Calu3 (cell line): ENCODE measurements at regions not wholly inside any gene's neighbourhood (a gene's known extent, or its start where the extent isn't known, plus 50 kb on each side); places are given as distances from the start of the nearest gene placed in this dataset.

ENCODE experiments used
- BruUV-seq: library from RNA; stranded (reverse); fragments of 400-500 nt; replicated peaks from 2 replicates; lab custom pipeline; 2021; lab: Mats Ljungman, UMichigan
- CTCF ChIA-PET: fragments of 300-600 bp; sonication (Branson Sonifier 250); formaldehyde crosslinking; loops from one replicate; lab custom pipeline; 2022; ENCODE audit warnings: antibody characterized with exemption; lab: Charles Lee
- DNase-seq: peaks from one replicate; pipeline ENCODE4 v3.0.0; 2022
- H3K27ac Mint-ChIP-seq: one replicate; pipeline ENCODE4 v1.8.0; 2022; ENCODE audit warnings: mixed read lengths; ENCODE audit not compliant: unreplicated experiment
- H3K27me3 Mint-ChIP-seq: one replicate; pipeline ENCODE4 v1.8.0; 2022; ENCODE audit warnings: mixed read lengths; ENCODE audit not compliant: unreplicated experiment
- H3K36me3 Mint-ChIP-seq: one replicate; pipeline ENCODE4 v1.8.0; 2022; ENCODE audit warnings: mild to moderate bottlenecking, moderate library complexity, mixed read lengths; ENCODE audit not compliant: insufficient read depth, unreplicated experiment
- H3K4me1 Mint-ChIP-seq: one replicate; pipeline ENCODE4 v1.8.0; 2022; ENCODE audit warnings: mild to moderate bottlenecking, low read depth, mixed read lengths; ENCODE audit not compliant: unreplicated experiment
- H3K4me3 Mint-ChIP-seq: one replicate; pipeline ENCODE4 v1.8.0; 2022; ENCODE audit warnings: mild to moderate bottlenecking, low read depth, moderate library complexity, mixed read lengths; ENCODE audit not compliant: unreplicated experiment
- H3K9me3 Mint-ChIP-seq: one replicate; pipeline ENCODE4 v1.8.0; 2022; ENCODE audit warnings: low read depth, mixed read lengths; ENCODE audit not compliant: unreplicated experiment
- CTCF ChIP-seq: fragments of 200-600 bp; IDR thresholded peaks from one replicate; pipeline ENCODE4 v1.8.0; 2022; ENCODE audit warnings: antibody characterized with exemption; ENCODE audit not compliant: unreplicated experiment
- intact Hi-C: fragments of 100-400 bp; cut with micrococcal nuclease; formaldehyde crosslinking; loops from one replicate; pipeline ENCODE4 v1.10.0; 2022; ENCODE audit not compliant: unreplicated experiment

- no peaks in the 10 kb centered on the region for H3K9me3 Mint-ChIP-seq
- no peak overlapping the region for H3K4me3 Mint-ChIP-seq
- TF ChIP-seq CTCF, result no peak
- H3K27ac Mint-ChIP-seq, result no peak overlapping the region
- CTCF ChIA-PET, result interaction anchor here (0.7 kb wide), 1 partner anchor 534 kb away, joined by 5 read pairs; no protein-coding TSS in a partner anchor
- no peaks in the 10 kb centered on the region for H3K36me3 Mint-ChIP-seq
- no peaks in the 10 kb centered on the region for H3K27me3 Mint-ChIP-seq
- no TSS peak for BruUV-seq
- intact Hi-C loops, result no loop called here
- no peak for DNase-seq
- peaks cover 8% of the 10 kb centered on the region for H3K4me1 Mint-ChIP-seq
Measured at GRCh38 chr2:180907731-180908130, 72.7 kb upstream of the UBE2E3 start.

GRCh38 chr2:180905461-180905860 lies 74.9 kb upstream of the UBE2E3 start:
- Mint-ChIP-seq H3K9me3 (no peaks in the 10 kb centered on the region), H3K4me3 (no peak overlapping the region), H3K27ac (no peak overlapping the region)

GRCh38 chr2:180905002-180905401 lies 75.4 kb upstream of the UBE2E3 start:
- BruUV-seq, result no TSS peak
- H3K27ac Mint-ChIP-seq, result no peak overlapping the region
- DNase-seq, result no peak
- H3K4me3 Mint-ChIP-seq, result no peak overlapping the region
- no peak for TF ChIP-seq CTCF
- no peaks in the 10 kb centered on the region for H3K27me3 Mint-ChIP-seq
- no peaks in the 10 kb centered on the region for H3K9me3 Mint-ChIP-seq
- no peaks in the 10 kb centered on the region for H3K4me1 Mint-ChIP-seq
- no peaks in the 10 kb centered on the region for H3K36me3 Mint-ChIP-seq
- intact Hi-C loops, result no loop called here
- CTCF ChIA-PET, result no interaction called here

More at GRCh38 chr2:180905461-180905860, 74.9 kb upstream of the UBE2E3 start:
- DNase-seq, result no peak
- intact Hi-C loops, result no loop called here
- CTCF ChIA-PET, result no interaction called here
- H3K27me3 Mint-ChIP-seq, result no peaks in the 10 kb centered on the region
- no peaks in the 10 kb centered on the region for H3K36me3 Mint-ChIP-seq
- no TSS peak for BruUV-seq
- no peaks in the 10 kb centered on the region for H3K4me1 Mint-ChIP-seq
- TF ChIP-seq CTCF, result no peak

- Mint-ChIP-seq H3K4me3 (no peak overlapping the region), H3K27me3 (no peaks in the 10 kb centered on the region), H3K36me3 (no peaks in the 10 kb centered on the region), H3K4me1 (no peaks in the 10 kb centered on the region), H3K9me3 (no peaks in the 10 kb centered on the region), H3K27ac (no peak overlapping the region)
- CTCF ChIA-PET, result no interaction called here
- DNase-seq, result no peak
- intact Hi-C loops, result no loop called here
- TF ChIP-seq CTCF, result no peak
- BruUV-seq, result no TSS peak
Measured at GRCh38 chr2:180901331-180901730, 79.1 kb upstream of the UBE2E3 start.
